ENCODE measurements at regions not wholly inside any gene's neighbourhood (a gene's known extent, or its start where the extent isn't known, plus 50 kb on each side); places are given as distances from the start of the nearest gene placed in this dataset.

- DNase-seq (ENCODE audit: low read depth, low spot score) = no peak
- no peak for FAIRE-seq
- CTCF ChIA-PET = interaction anchor here (0.6 kb wide), 1 partner anchor 335 kb away, joined by 4 read pairs; no protein-coding TSS in a partner anchor
- 50% methylated on average over 2 of the region's 2 CpGs for WGBS (ENCODE audit: insufficient coverage, insufficient replicate concordance, low lambda C conversion rate, missing lambda C conversion rate)
- no TSS peak for BruUV-seq (replicated peaks)
- POLR2A ChIA-PET = no interaction called here
- no peak overlapping the region for H3K27ac ChIP-seq (ENCODE audit: control insufficient read depth, insufficient read depth)
- no peaks in the 10 kb centered on the region for H3K79me2 ChIP-seq (ENCODE audit: control insufficient read depth, insufficient read depth, low read length)
- H3K9me3 ChIP-seq (replicated peaks; ENCODE audit: control insufficient read depth, insufficient read depth, low read length) = no peaks in the 10 kb centered on the region
- H3K27me3 ChIP-seq (replicated peaks in 1 of 2; ENCODE audit: control insufficient read depth in 2 of 2, insufficient read depth in 2 of 2, low read length in 1 of 2) = no peaks in the 10 kb centered on the region
- no peak overlapping the region for H3K4me2 ChIP-seq (ENCODE audit: control insufficient read depth, insufficient read depth)
- H3K4me3 ChIP-seq = no peak overlapping the region
- H3K4me1 ChIP-seq (ENCODE audit: control insufficient read depth, insufficient read depth, low read length) = no peaks in the 10 kb centered on the region
- H3K9ac ChIP-seq (ENCODE audit: control insufficient read depth, insufficient read depth, low read length) = no peak overlapping the region
- intact Hi-C loops (cut with micrococcal nuclease; ENCODE audit: unreplicated experiment) = no loop called here
- H2AFZ ChIP-seq (ENCODE audit: control insufficient read depth, low read depth, low read length) = no peak overlapping the region
- no peak for ATAC-seq
- TF ChIP-seq MAX (IDR thresholded peaks at IDR 0.05; ENCODE audit: low read depth, low read length) (no peak), NKRF (conservative IDR thresholded peaks at IDR 0.05) (no peak), CREM (IDR thresholded peaks at IDR 0.05; ENCODE audit: low read depth) (no peak), WRNIP1 (IDR thresholded peaks at IDR 0.05; ENCODE audit: borderline replicate concordance, low read depth, low read length) (no peak), SMC3 (IDR thresholded peaks at IDR 0.05; ENCODE audit: borderline replicate concordance, low read length) (no peak), PML (IDR thresholded peaks at IDR 0.05; ENCODE audit: low read length) (no peak), ZNF622 (IDR thresholded peaks at IDR 0.05) (no peak), BCL3 (IDR thresholded peaks at IDR 0.05; ENCODE audit: borderline replicate concordance, insufficient read depth, low read depth, low read length, poor library complexity, severe bottlenecking) (no peak), MTA2 (IDR thresholded peaks at IDR 0.05; ENCODE audit: low read depth) (no peak), SMAD1 (IDR thresholded peaks at IDR 0.05; ENCODE audit: low read depth, partially characterized antibody) (no peak)
- no peaks in the 10 kb centered on the region for H4K20me1 ChIP-seq (ENCODE audit: control insufficient read depth, insufficient read depth)
- RAD21 ChIA-PET (ENCODE audit: unreplicated experiment) = no interaction called here
- in situ Hi-C loops (cut with MboI) = no loop called here
- H3K36me3 ChIP-seq (ENCODE audit: control insufficient read depth in 2 of 2, insufficient read depth in 2 of 2, low read length in 1 of 2) = no peaks in the 10 kb centered on the region
- SMC1A ChIA-PET (ENCODE audit: uncharacterized antibody, unreplicated experiment) = interaction anchor here (1.2 kb wide), 1 partner anchor 99 kb away, joined by 3 read pairs; no protein-coding TSS in a partner anchor
These were observed 866.8 kb upstream of the TENM4 start for GRCh38 chr11:80307676-80308075.
